ENCODE measurements at regions not wholly inside any gene's neighbourhood (a gene's known extent, or its start where the extent isn't known, plus 50 kb on each side); places are given as distances from the start of the nearest gene placed in this dataset.

- Histone ChIP-seq H3K4me2 (ENCODE audit: insufficient read depth, insufficient read length, low read length) (no peak overlapping the region), H2BK120ac (ENCODE audit: low read depth, low read length, poor library complexity, severe bottlenecking) (no peak overlapping the region), H3K4ac (ENCODE audit: low read depth, low read length) (no peak overlapping the region), H3K9ac (ENCODE audit: extremely low read depth, insufficient read length, low read length) (no peak overlapping the region), H3K79me1 (ENCODE audit: insufficient read depth, low read depth, low read length, poor library complexity, severe bottlenecking) (no peaks in the 10 kb centered on the region), H3K27me3 (ENCODE audit: insufficient read depth, low read length) (no peaks in the 10 kb centered on the region), H4K91ac (ENCODE audit: insufficient read length, low read depth, low read length) (no peak overlapping the region), H3K23ac (ENCODE audit: insufficient read length, low read depth, low read length) (no peak overlapping the region), H3K23me2 (ENCODE audit: insufficient read length, low read depth, low read length, poor library complexity, severe bottlenecking) (no peaks in the 10 kb centered on the region), H3K4me1 (ENCODE audit: insufficient read depth, low read length) (no peaks in the 10 kb centered on the region), H3K56ac (ENCODE audit: insufficient read length, low read depth, low read length) (no peak overlapping the region), H3K27ac (ENCODE audit: insufficient read length, low read depth, low read length) (no peak overlapping the region), H4K20me1 (ENCODE audit: control insufficient read depth, insufficient read depth, insufficient read length) (no peaks in the 10 kb centered on the region), H3K79me2 (ENCODE audit: insufficient read depth, low read length) (no peaks in the 10 kb centered on the region), H3K14ac (ENCODE audit: insufficient read depth, low read length) (no peak overlapping the region), H4K5ac (ENCODE audit: insufficient read length, low read depth, low read length) (no peak overlapping the region), H3T11ph (ENCODE audit: low read length) (no peak overlapping the region), H2BK20ac (ENCODE audit: low read depth, low read length, poor library complexity, severe bottlenecking) (no peak overlapping the region), H4K8ac (replicated peaks; ENCODE audit: insufficient read length, low read depth, low read length) (no peak overlapping the region), H2BK12ac (ENCODE audit: insufficient read length, low read depth, low read length) (no peak overlapping the region), H3K18ac (ENCODE audit: insufficient read length, low read depth, low read length) (no peak overlapping the region), H2BK5ac (ENCODE audit: insufficient read length, low read length) (no peak overlapping the region), H2BK15ac (ENCODE audit: low read depth, low read length) (no peak overlapping the region), H2AK5ac (ENCODE audit: insufficient read length, low read length) (no peak overlapping the region), H2AFZ (ENCODE audit: low read length) (no peak overlapping the region), H3K9me3 (ENCODE audit: control insufficient read depth, low read depth, low read length) (no peaks in the 10 kb centered on the region)
- Mint-ChIP-seq H3K4me1 (peaks cover 2 to 5% of the 10 kb centered on the region in 2 experiments; a peak in 2 of 4 replicates), H3K27ac (no peak overlapping the region), H3K27me3 (ENCODE audit: low read depth) (peaks cover 20% of the 10 kb centered on the region), H3K9me3 (no peaks in the 10 kb centered on the region; a peak in 1 of 5 replicates), H3K4me3 (no peak overlapping the region), H3K36me3 (ENCODE audit: insufficient read depth in 1 of 3, low read depth in 3 of 3) (no peaks in the 10 kb centered on the region)
- no CpG with 5 or more reads among the region's 4 CpGs for WGBS (ENCODE audit: extremely low coverage, insufficient read length, low lambda C conversion rate)
- no peak for TF ChIP-seq CTCF (conservative IDR thresholded peaks at IDR 0.05)
- no peak for DNase-seq
These were observed 77.9 kb upstream of the NTRK3 start for GRCh38 chr15:88334436-88334835.

All from H9 (cell line).